Lower leg skin (tissue), 3 donors: ENCODE measurements at regions not wholly inside any gene's neighbourhood (a gene's known extent, or its start where the extent isn't known, plus 50 kb on each side); places are given as distances from the start of the nearest gene placed in this dataset.

Source experiments
- POLR2A ChIP-seq, 2 donors: fragments of 450-650 bp; IDR thresholded peaks; one replicate each; pipeline ENCODE4 v1.6.1; 2016 to 2017; ENCODE audit warnings: antibody characterized with exemption in 2 of 2, mild to moderate bottlenecking in 1 of 2, moderate library complexity in 1 of 2
- TF ChIP-seq, protein P1 (sequence below), 3 donors: fragments of 450-650 bp; IDR thresholded peaks; one replicate each; pipeline ENCODE4 v1.5.1; 2016; ENCODE audit warnings: antibody characterized with exemption in 3 of 3, mild to moderate bottlenecking in 3 of 3, moderate library complexity in 2 of 3

DNA sequence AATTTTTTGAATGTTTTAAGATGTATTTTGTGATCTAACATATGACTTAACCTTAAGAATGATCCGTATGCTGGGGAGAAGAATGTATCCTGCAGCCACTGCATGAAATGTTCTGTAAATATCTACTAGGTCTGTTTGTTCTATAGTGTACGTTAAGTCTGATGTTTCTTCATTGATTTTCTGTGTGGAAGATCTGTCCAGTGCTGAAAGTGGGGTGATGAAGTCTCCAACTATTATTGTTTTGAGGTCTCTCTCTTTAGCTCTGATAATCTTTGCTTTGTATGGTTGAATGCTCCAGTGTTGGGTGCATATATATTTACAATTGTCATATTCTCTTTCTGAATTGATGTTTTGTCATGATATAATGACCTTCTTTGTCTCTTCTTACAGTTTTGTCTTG lies 82.5 kb upstream of the LHCGR start:
- TF ChIP-seq, protein P1, sequence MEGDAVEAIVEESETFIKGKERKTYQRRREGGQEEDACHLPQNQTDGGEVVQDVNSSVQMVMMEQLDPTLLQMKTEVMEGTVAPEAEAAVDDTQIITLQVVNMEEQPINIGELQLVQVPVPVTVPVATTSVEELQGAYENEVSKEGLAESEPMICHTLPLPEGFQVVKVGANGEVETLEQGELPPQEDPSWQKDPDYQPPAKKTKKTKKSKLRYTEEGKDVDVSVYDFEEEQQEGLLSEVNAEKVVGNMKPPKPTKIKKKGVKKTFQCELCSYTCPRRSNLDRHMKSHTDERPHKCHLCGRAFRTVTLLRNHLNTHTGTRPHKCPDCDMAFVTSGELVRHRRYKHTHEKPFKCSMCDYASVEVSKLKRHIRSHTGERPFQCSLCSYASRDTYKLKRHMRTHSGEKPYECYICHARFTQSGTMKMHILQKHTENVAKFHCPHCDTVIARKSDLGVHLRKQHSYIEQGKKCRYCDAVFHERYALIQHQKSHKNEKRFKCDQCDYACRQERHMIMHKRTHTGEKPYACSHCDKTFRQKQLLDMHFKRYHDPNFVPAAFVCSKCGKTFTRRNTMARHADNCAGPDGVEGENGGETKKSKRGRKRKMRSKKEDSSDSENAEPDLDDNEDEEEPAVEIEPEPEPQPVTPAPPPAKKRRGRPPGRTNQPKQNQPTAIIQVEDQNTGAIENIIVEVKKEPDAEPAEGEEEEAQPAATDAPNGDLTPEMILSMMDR (IDR thresholded peaks at IDR 0.05): no peak
- TF ChIP-seq POLR2A (IDR thresholded peaks at IDR 0.05): no peak
